ENCODE measurements at regions not wholly inside any gene's neighbourhood (a gene's known extent, or its start where the extent isn't known, plus 50 kb on each side); places are given as distances from the start of the nearest gene placed in this dataset.

- intact Hi-C loops (cut with DNase I), result no loop called here
- no peak for FAIRE-seq
- H3K4me1 ChIP-seq (ENCODE audit: control insufficient read depth in 2 of 3, insufficient read depth in 2 of 3, low read depth in 1 of 3, low read length in 3 of 3), result peaks cover 0 to 10% (median 0%) of the 10 kb centered on the region in 3 donors
These were observed 78.0 kb downstream of the YIPF5 start for GRCh38 chr5:144092508-144092907.

GRCh38 chr5:144093400-144093799, 77.1 kb downstream of the YIPF5 start:
- no peaks in the 10 kb centered on the region for H3K36me3 ChIP-seq (ENCODE audit: control insufficient read depth in 2 of 3, insufficient read depth in 3 of 3, low read length in 3 of 3)
- TF ChIP-seq CTCF (IDR thresholded peaks at IDR 0.05; ENCODE audit: borderline replicate concordance, extremely low read depth, insufficient read depth), result no peak
- H3K4me3 ChIP-seq (ENCODE audit: low read length in 3 of 3), result no peak overlapping the region
- H3K9ac ChIP-seq (ENCODE audit: low read length in 3 of 3), result no peak overlapping the region
- DNase-seq, result no peak
- no peaks in the 10 kb centered on the region for H3K9me3 ChIP-seq (ENCODE audit: control insufficient read depth in 2 of 3, insufficient read depth in 1 of 3, low read length in 3 of 3)
- H3K27ac ChIP-seq (ENCODE audit: low read depth in 2 of 2, low read length in 2 of 2), result no peak overlapping the region
- intact Hi-C loops (cut with DNase I), result no loop called here
- H3K27me3 ChIP-seq (ENCODE audit: control insufficient read depth, insufficient read depth, low read length), result no peaks in the 10 kb centered on the region
- H3K4me1 ChIP-seq (ENCODE audit: control insufficient read depth in 2 of 3, insufficient read depth in 2 of 3, low read depth in 1 of 3, low read length in 3 of 3), result peaks cover 0 to 10% (median 0%) of the 10 kb centered on the region in 3 donors
- no peak for FAIRE-seq

More at GRCh38 chr5:144092508-144092907, 78.0 kb downstream of the YIPF5 start:
- H3K4me3 ChIP-seq (ENCODE audit: low read length in 3 of 3), result no peak overlapping the region
- no peaks in the 10 kb centered on the region for H3K36me3 ChIP-seq (ENCODE audit: control insufficient read depth in 2 of 3, insufficient read depth in 3 of 3, low read length in 3 of 3)
- no peaks in the 10 kb centered on the region for H3K27me3 ChIP-seq (ENCODE audit: control insufficient read depth, insufficient read depth, low read length)
- no peaks in the 10 kb centered on the region for H3K9me3 ChIP-seq (ENCODE audit: control insufficient read depth in 2 of 3, insufficient read depth in 1 of 3, low read length in 3 of 3)
- H3K27ac ChIP-seq (ENCODE audit: low read depth in 2 of 2, low read length in 2 of 2), result no peak overlapping the region
- no peak overlapping the region for H3K9ac ChIP-seq (ENCODE audit: low read length in 3 of 3)
- DNase-seq, result no peak
- TF ChIP-seq CTCF (IDR thresholded peaks at IDR 0.05; ENCODE audit: borderline replicate concordance, extremely low read depth, insufficient read depth), result no peak

GRCh38 chr5:144093868-144094267, 76.6 kb downstream of the YIPF5 start:
- Histone ChIP-seq H3K27ac (ENCODE audit: low read depth in 2 of 2, low read length in 2 of 2) (no peak overlapping the region), H3K36me3 (ENCODE audit: control insufficient read depth in 2 of 3, insufficient read depth in 3 of 3, low read length in 3 of 3) (no peaks in the 10 kb centered on the region), H3K9me3 (ENCODE audit: control insufficient read depth in 2 of 3, insufficient read depth in 1 of 3, low read length in 3 of 3) (no peaks in the 10 kb centered on the region), H3K27me3 (ENCODE audit: control insufficient read depth, insufficient read depth, low read length) (no peaks in the 10 kb centered on the region), H3K4me1 (ENCODE audit: control insufficient read depth in 2 of 3, insufficient read depth in 2 of 3, low read depth in 1 of 3, low read length in 3 of 3) (peaks cover 0 to 10% (median 0%) of the 10 kb centered on the region in 3 donors), H3K9ac (ENCODE audit: low read length in 3 of 3) (no peak overlapping the region), H3K4me3 (ENCODE audit: low read length in 3 of 3) (no peak overlapping the region)
- FAIRE-seq (no peak), DNase-seq (no peak)
- TF ChIP-seq CTCF (IDR thresholded peaks at IDR 0.05; ENCODE audit: borderline replicate concordance, extremely low read depth, insufficient read depth), result no peak
- intact Hi-C loops (cut with DNase I), result no loop called here

- H3K27me3 ChIP-seq (ENCODE audit: control insufficient read depth, insufficient read depth, low read length), result no peaks in the 10 kb centered on the region
- intact Hi-C loops (cut with DNase I), result no loop called here
- no peak for FAIRE-seq
- TF ChIP-seq CTCF (IDR thresholded peaks at IDR 0.05; ENCODE audit: borderline replicate concordance, extremely low read depth, insufficient read depth), result no peak
- DNase-seq, result no peak
- H3K4me3 ChIP-seq (ENCODE audit: low read length in 3 of 3), result no peak overlapping the region
- no peak overlapping the region for H3K27ac ChIP-seq (ENCODE audit: low read depth in 2 of 2, low read length in 2 of 2)
- H3K9ac ChIP-seq (ENCODE audit: low read length in 3 of 3), result no peak overlapping the region
- no peaks in the 10 kb centered on the region for H3K4me1 ChIP-seq (ENCODE audit: control insufficient read depth in 2 of 3, insufficient read depth in 2 of 3, low read depth in 1 of 3, low read length in 3 of 3)
- no peaks in the 10 kb centered on the region for H3K9me3 ChIP-seq (ENCODE audit: control insufficient read depth in 2 of 3, insufficient read depth in 1 of 3, low read length in 3 of 3)
- H3K36me3 ChIP-seq (ENCODE audit: control insufficient read depth in 2 of 3, insufficient read depth in 3 of 3, low read length in 3 of 3), result no peaks in the 10 kb centered on the region
These were observed 69.8 kb downstream of the YIPF5 start for GRCh38 chr5:144100702-144101101.
